H1 (cell line): ENCODE measurements at regions not wholly inside any gene's neighbourhood (a gene's known extent, or its start where the extent isn't known, plus 50 kb on each side); places are given as distances from the start of the nearest gene placed in this dataset.

Experiments used
- CTCF ChIA-PET: fragments of 300-600 bp; sonication (Branson Sonifier 250); formaldehyde crosslinking; loops from one replicate; lab custom pipeline; 2021; ENCODE audit not compliant: partially characterized antibody; lab: Charles Lee
- POLR2A ChIA-PET: fragments of 300-600 bp; sonication (Branson Sonifier 250); formaldehyde crosslinking; loops from one replicate; lab custom pipeline; 2021; ENCODE audit warnings: inconsistent platforms; ENCODE audit not compliant: partially characterized antibody; lab: Charles Lee
- DNase-seq, 2 experiments: peaks; one replicate each; pipeline versions ENCODE4 v3.0.0 to v3.0.0-alpha.2; 2010 to 2022; ENCODE audit warnings: low spot score in 2 of 2, low read depth in 1 of 2, mixed read lengths in 1 of 2
- FAIRE-seq: peaks from 2 replicates; lab custom pipeline; 2011; peaks lifted over from hg19 to GRCh38; lab: Jason Lieb, UNC
- H2AFZ ChIP-seq: 2 replicates; pipeline ENCODE4 v1.8.1; 2012; ENCODE audit warnings: low read length, inconsistent platforms
- H2AK5ac ChIP-seq: 2 replicates; pipeline ENCODE4 v1.6.1; 2013; ENCODE audit warnings: low read depth, low read length
- H2BK120ac ChIP-seq: replicated peaks from 2 replicates; pipeline ENCODE3; 2013; ENCODE audit warnings: low read depth, low read length, inconsistent platforms
- H2BK12ac ChIP-seq: 2 replicates; pipeline ENCODE4 v1.6.1; 2013; ENCODE audit warnings: low read depth, low read length
- H2BK15ac ChIP-seq: 2 replicates; pipeline ENCODE4 v1.6.1; 2013; ENCODE audit warnings: low read length
- H2BK20ac ChIP-seq: 2 replicates; pipeline ENCODE4 v1.6.1; 2013; ENCODE audit warnings: low read length
- H2BK5ac ChIP-seq: 2 replicates; pipeline ENCODE4 v1.6.1; 2013; ENCODE audit warnings: low read depth, low read length
- H3K14ac ChIP-seq: 2 replicates; pipeline ENCODE4 v1.6.1; 2013; ENCODE audit warnings: inconsistent platforms; ENCODE audit not compliant: insufficient read length
- H3K18ac ChIP-seq: 2 replicates; pipeline ENCODE4 v1.6.1; 2013; ENCODE audit warnings: low read length; ENCODE audit errors: extremely low read depth
- H3K23ac ChIP-seq: 2 replicates; pipeline ENCODE4 v1.6.1; 2013; ENCODE audit warnings: inconsistent platforms; ENCODE audit not compliant: insufficient read length
- H3K23me2 ChIP-seq: 2 replicates; pipeline ENCODE4 v1.6.1; 2013; ENCODE audit warnings: low read depth, low read length
- H3K27ac ChIP-seq: 2 replicates; pipeline ENCODE4 v1.6.1; 2011; ENCODE audit warnings: low read depth, low read length, inconsistent platforms
- H3K27me3 ChIP-seq, 4 experiments: replicated peaks in 1 of 4; 1 replicate in 1 of 4; 2 replicates in 3 of 4; pipeline versions ENCODE4 v1.6.1 to v1.8.1; 2011 to 2013; ENCODE audit warnings: low read length in 3 of 4, mild to moderate bottlenecking in 3 of 4, inconsistent platforms in 2 of 4, mixed read lengths in 2 of 4, moderate library complexity in 1 of 4; ENCODE audit not compliant: control insufficient read depth in 3 of 4, insufficient read depth in 3 of 4; ENCODE audit errors: extremely low read depth in 1 of 4
- H3K36me3 ChIP-seq, 4 experiments: 2 replicates each; pipeline versions ENCODE4 v1.6.1 to v1.8.1; 2011 to 2013; ENCODE audit warnings: mild to moderate bottlenecking in 4 of 4, low read length in 3 of 4, moderate library complexity in 2 of 4, control low read depth in 1 of 4, inconsistent platforms in 1 of 4; ENCODE audit not compliant: insufficient read depth in 4 of 4, control insufficient read depth in 2 of 4
- H3K4ac ChIP-seq: replicated peaks from 2 replicates; pipeline ENCODE3; 2013; ENCODE audit warnings: low read length, low read depth, mixed read lengths, inconsistent platforms; ENCODE audit not compliant: insufficient read length
- H3K4me1 ChIP-seq, 4 experiments: replicated peaks in 1 of 4; 1 replicate in 1 of 4; 2 replicates in 3 of 4; pipeline versions ENCODE4 v1.6.1 to v1.8.1; 2011 to 2013; ENCODE audit warnings: low read length in 3 of 4, inconsistent platforms in 2 of 4, mixed read lengths in 1 of 4; ENCODE audit not compliant: insufficient read depth in 4 of 4, control insufficient read depth in 3 of 4
- H3K4me2 ChIP-seq, 2 experiments: 2 replicates each; pipeline versions ENCODE4 v1.6.1 to v1.8.1; 2011 to 2013; ENCODE audit warnings: low read depth in 2 of 2, low read length in 2 of 2, control low read depth in 1 of 2, inconsistent platforms in 1 of 2, mild to moderate bottlenecking in 1 of 2; ENCODE audit not compliant: insufficient read depth in 1 of 2
- H3K4me3 ChIP-seq, 4 experiments: fragments of 200-600, 300-600 bp in 1 of 4; sonication (generic), shearing (Covaris generic), sonication (Bioruptor Twin) in 1 of 4; 2 replicates each; pipeline versions ENCODE4 v1.5.1 to v1.8.1; 2011 to 2016; ENCODE audit warnings: low read length in 4 of 4, low read depth in 3 of 4, control low read depth in 2 of 4, inconsistent platforms in 2 of 4, mild to moderate bottlenecking in 2 of 4, mixed read lengths in 1 of 4, moderate library complexity in 1 of 4; ENCODE audit not compliant: insufficient read depth in 2 of 4; ENCODE audit errors: extremely low read depth in 1 of 4
- H3K56ac ChIP-seq: replicated peaks from 2 replicates; pipeline ENCODE3; 2013; ENCODE audit warnings: low read depth, mild to moderate bottlenecking, mixed read lengths, low read length, inconsistent platforms; ENCODE audit not compliant: insufficient read length
- H3K79me1 ChIP-seq: 2 replicates; pipeline ENCODE4 v1.6.1; 2013; ENCODE audit warnings: low read depth, low read length, control low read depth
- H3K79me2 ChIP-seq, 2 experiments: 2 replicates each; pipeline versions ENCODE4 v1.6.1 to v1.8.1; 2012 to 2013; ENCODE audit warnings: low read length in 2 of 2, mild to moderate bottlenecking in 2 of 2, inconsistent platforms in 1 of 2; ENCODE audit not compliant: insufficient read depth in 2 of 2, control insufficient read depth in 1 of 2
- H3K9ac ChIP-seq, 4 experiments: replicated peaks in 1 of 4; 1 replicate in 1 of 4; 2 replicates in 3 of 4; pipeline versions ENCODE4 v1.6.1 to v1.8.1; 2011 to 2013; ENCODE audit warnings: low read depth in 3 of 4, low read length in 3 of 4, control low read depth in 2 of 4, mild to moderate bottlenecking in 2 of 4, moderate library complexity in 2 of 4, inconsistent platforms in 1 of 4; ENCODE audit errors: extremely low read depth in 1 of 4
- H3K9me3 ChIP-seq, 2 experiments: 2 replicates each; pipeline versions ENCODE4 v1.6.1 to v1.8.1; 2012 to 2013; ENCODE audit warnings: mild to moderate bottlenecking in 2 of 2, moderate library complexity in 2 of 2, control low read depth in 1 of 2, inconsistent platforms in 1 of 2, low read depth in 1 of 2, low read length in 1 of 2, mixed read lengths in 1 of 2; ENCODE audit not compliant: insufficient read depth in 2 of 2
- H4K20me1 ChIP-seq, 2 experiments: replicated peaks in 1 of 2; 2 replicates each; pipeline versions ENCODE3 to v1.8.1; 2011 to 2013; ENCODE audit warnings: inconsistent platforms in 2 of 2, low read length in 2 of 2, mild to moderate bottlenecking in 1 of 2; ENCODE audit not compliant: insufficient read depth in 2 of 2, control insufficient read depth in 1 of 2
- H4K5ac ChIP-seq: 2 replicates; pipeline ENCODE4 v1.6.1; 2013; ENCODE audit warnings: low read length, low read depth, mixed read lengths, inconsistent platforms; ENCODE audit not compliant: insufficient read length
- H4K8ac ChIP-seq: 2 replicates; pipeline ENCODE4 v1.8.0; 2013; ENCODE audit warnings: mild to moderate bottlenecking, moderate library complexity, low read length, inconsistent platforms; ENCODE audit not compliant: insufficient read depth; ENCODE audit errors: extremely low read depth
- H4K91ac ChIP-seq: replicated peaks from 2 replicates; pipeline ENCODE3; 2013; ENCODE audit warnings: low read length, mixed read lengths, inconsistent platforms; ENCODE audit not compliant: insufficient read length
- BACH1 ChIP-seq: IDR thresholded peaks from 2 replicates; pipeline ENCODE4 v1.6.1; 2012; ENCODE audit warnings: low read length, improper control_type of control experiment
- KDM4A ChIP-seq: IDR thresholded peaks from one replicate; pipeline ENCODE4 v1.7.1; 2012; ENCODE audit warnings: low read depth, mild to moderate bottlenecking, moderate library complexity, low read length, inconsistent platforms; ENCODE audit not compliant: severe bottlenecking
- MAX ChIP-seq: IDR thresholded peaks from 2 replicates; pipeline ENCODE4 v1.6.1; 2012; ENCODE audit warnings: inconsistent platforms
- NRF1 ChIP-seq: IDR thresholded peaks from 2 replicates; pipeline ENCODE4 v1.6.1; 2011; ENCODE audit warnings: mild to moderate bottlenecking, low read depth, low read length, improper control_type of control experiment
- RAD21 ChIP-seq, 2 experiments: IDR thresholded peaks in 1 of 2; conservative IDR thresholded peaks in 1 of 2; 2 replicates each; pipeline ENCODE4 v1.6.1; 2011; ENCODE audit warnings: low read depth in 2 of 2, low read length in 2 of 2, improper control_type of control experiment in 1 of 2, inconsistent platforms in 1 of 2, mild to moderate bottlenecking in 1 of 2, moderate library complexity in 1 of 2
- ZNF274 ChIP-seq: IDR thresholded peaks from 2 replicates; pipeline ENCODE4 v1.7.0; 2012; ENCODE audit warnings: low read length, borderline replicate concordance; ENCODE audit errors: extremely low read depth
- WGBS, 2 experiments: shearing (Covaris generic) in 1 of 2; methylation state at CpG; one replicate each; pipeline versions ENCODE4 v1.1.6 to v1.1.7; 2013 to 2015; ENCODE audit warnings: low lambda C conversion rate in 2 of 2, mixed read lengths in 2 of 2, inconsistent platforms in 1 of 2, low coverage in 1 of 2, missing lambda C conversion rate in 1 of 2; ENCODE audit not compliant: insufficient replicate concordance in 2 of 2, insufficient coverage in 1 of 2, insufficient read length in 1 of 2; ENCODE audit errors: extremely low coverage in 1 of 2, missing lambda C conversion rate in 1 of 2; 5-methylcytosine and 5-hydroxymethylcytosine counted together
- TF ChIP-seq, protein P1 (sequence below): IDR thresholded peaks from 2 replicates; pipeline ENCODE4 v1.6.1; 2012; ENCODE audit warnings: inconsistent platforms

- Histone ChIP-seq H2AFZ (no peak overlapping the region), H3K27me3 (no peaks in the 10 kb centered on the region), H2BK120ac (no peak overlapping the region), H3K4ac (no peak overlapping the region), H3K18ac (no peak overlapping the region), H3K4me1 (peaks cover 0 to 14% (median 1%) of the 10 kb centered on the region in 4 experiments; a peak in 2 of 7 replicates), H3K79me2 (no peaks in the 10 kb centered on the region), H4K8ac (no peak overlapping the region), H3K27ac (no peak overlapping the region), H4K5ac (no peak overlapping the region), H3K9ac (no peak overlapping the region), H2BK15ac (no peak overlapping the region), H3K23ac (no peak overlapping the region), H3K36me3 (no peaks in the 10 kb centered on the region), H2BK20ac (no peak overlapping the region), H3K14ac (no peak overlapping the region), H3K4me3 (no peak overlapping the region), H3K23me2 (no peaks in the 10 kb centered on the region; the same call in 1 of the 2 replicates), H3K56ac (no peak overlapping the region), H3K79me1 (no peaks in the 10 kb centered on the region; the same call in 1 of the 2 replicates), H2AK5ac (no peak overlapping the region), H4K20me1 (no peaks in the 10 kb centered on the region), H2BK5ac (no peak overlapping the region), H3K9me3 (no peaks in the 10 kb centered on the region), H3K4me2 (no peak overlapping the region), H2BK12ac (no peak overlapping the region), H4K91ac (no peak overlapping the region)
- no peak for TF ChIP-seq ZNF274
- TF ChIP-seq, protein P1, sequence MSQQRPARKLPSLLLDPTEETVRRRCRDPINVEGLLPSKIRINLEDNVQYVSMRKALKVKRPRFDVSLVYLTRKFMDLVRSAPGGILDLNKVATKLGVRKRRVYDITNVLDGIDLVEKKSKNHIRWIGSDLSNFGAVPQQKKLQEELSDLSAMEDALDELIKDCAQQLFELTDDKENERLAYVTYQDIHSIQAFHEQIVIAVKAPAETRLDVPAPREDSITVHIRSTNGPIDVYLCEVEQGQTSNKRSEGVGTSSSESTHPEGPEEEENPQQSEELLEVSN: peak; percentile 46; the same call in 1 of the 2 replicates
- TF ChIP-seq RAD21 (IDR thresholded peaks at IDR 0.05 in 1 of 2, conservative IDR thresholded peaks at IDR 0.05 in 1 of 2; ENCODE audit: low read depth in 2 of 2, low read length in 2 of 2): peak in 1 of 2 experiments; percentile 22; a peak in 1 of 4 replicates
- TF ChIP-seq BACH1: no peak
- no peak for TF ChIP-seq KDM4A
- TF ChIP-seq NRF1: no peak
- peak; percentile 41; the same call in 1 of the 2 replicates for TF ChIP-seq MAX
- WGBS, 2 experiments: 95% methylated on average over 6 of the region's 6 CpGs; no CpG with 5 or more reads in 1 of the 2 experiments
- ChIA-PET CTCF (interaction anchor here (0.9 to 3.0 kb wide), 11 partner anchors 9 to 185 kb away, joined by 3 to 20 read pairs (median 8); partner anchors contain the start of gene ATL2), POLR2A (no interaction called here)
- FAIRE-seq (no peak), DNase-seq (no peak)
These were observed 71.8 kb upstream of the ATL2 start for GRCh38 chr2:38448692-38449410.
